ENCODE measurements at regions not wholly inside any gene's neighbourhood (a gene's known extent, or its start where the extent isn't known, plus 50 kb on each side); places are given as distances from the start of the nearest gene placed in this dataset.

- no peak for ATAC-seq
- TF ChIP-seq PPARA (CRISPR knock-in tag; IDR thresholded peaks at IDR 0.05; ENCODE audit: borderline replicate concordance): 0 out of 2 replicates have a peak, but pooled peaks have one; percentile 56
- TF ChIP-seq ZC3H10 (CRISPR knock-in tag; IDR thresholded peaks at IDR 0.05): no peak
- TF ChIP-seq GLIS3 (CRISPR knock-in tag; IDR thresholded peaks at IDR 0.05): peak; percentile 94
- TF ChIP-seq ZFP3 (CRISPR knock-in tag; IDR thresholded peaks at IDR 0.05): peak; percentile 45; the same call in 1 of the 2 replicates
- TF ChIP-seq ESRRG (CRISPR knock-in tag; IDR thresholded peaks at IDR 0.05): peak; percentile 83; the same call in 1 of the 2 replicates
- peak; percentile 98 for TF ChIP-seq TSHZ2 (CRISPR knock-in tag; IDR thresholded peaks at IDR 0.05)
- TF ChIP-seq TCF4 (CRISPR knock-in tag; IDR thresholded peaks at IDR 0.05; ENCODE audit: borderline replicate concordance): peak; percentile 99
- TF ChIP-seq POU6F1 (CRISPR knock-in tag; IDR thresholded peaks at IDR 0.05; ENCODE audit: borderline replicate concordance, low read depth): no peak
- no peak for TF ChIP-seq OSR1 (CRISPR knock-in tag; IDR thresholded peaks at IDR 0.05)
- no peak for TF ChIP-seq RARB (CRISPR knock-in tag; IDR thresholded peaks at IDR 0.05)
- TF ChIP-seq ISL1 (CRISPR knock-in tag; IDR thresholded peaks at IDR 0.05): peak; percentile 98
- no peak; the same call in 1 of the 2 replicates for TF ChIP-seq ARNTL (CRISPR knock-in tag; IDR thresholded peaks at IDR 0.05; ENCODE audit: borderline replicate concordance, low read depth)
- TF ChIP-seq TOX (CRISPR knock-in tag; IDR thresholded peaks at IDR 0.05; ENCODE audit: borderline replicate concordance): no peak
- TF ChIP-seq ZNF70 (CRISPR knock-in tag; IDR thresholded peaks at IDR 0.05): no peak
- peak; percentile 44; the same call in 1 of the 2 replicates for TF ChIP-seq ZFP30 (CRISPR knock-in tag; IDR thresholded peaks at IDR 0.05)
- TF ChIP-seq, protein P1, sequence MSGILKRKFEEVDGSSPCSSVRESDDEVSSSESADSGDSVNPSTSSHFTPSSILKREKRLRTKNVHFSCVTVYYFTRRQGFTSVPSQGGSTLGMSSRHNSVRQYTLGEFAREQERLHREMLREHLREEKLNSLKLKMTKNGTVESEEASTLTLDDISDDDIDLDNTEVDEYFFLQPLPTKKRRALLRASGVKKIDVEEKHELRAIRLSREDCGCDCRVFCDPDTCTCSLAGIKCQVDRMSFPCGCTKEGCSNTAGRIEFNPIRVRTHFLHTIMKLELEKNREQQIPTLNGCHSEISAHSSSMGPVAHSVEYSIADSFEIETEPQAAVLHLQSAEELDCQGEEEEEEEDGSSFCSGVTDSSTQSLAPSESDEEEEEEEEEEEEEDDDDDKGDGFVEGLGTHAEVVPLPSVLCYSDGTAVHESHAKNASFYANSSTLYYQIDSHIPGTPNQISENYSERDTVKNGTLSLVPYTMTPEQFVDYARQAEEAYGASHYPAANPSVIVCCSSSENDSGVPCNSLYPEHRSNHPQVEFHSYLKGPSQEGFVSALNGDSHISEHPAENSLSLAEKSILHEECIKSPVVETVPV (CRISPR knock-in tag; IDR thresholded peaks at IDR 0.05): peak; percentile 74
- TF ChIP-seq ZNF8 (CRISPR knock-in tag; IDR thresholded peaks at IDR 0.05): peak; percentile 94
- TF ChIP-seq CSDC2 (CRISPR knock-in tag; IDR thresholded peaks at IDR 0.05): 0 out of 2 replicates have a peak, but pooled peaks have one; percentile 22
- TF ChIP-seq SNAI2 (CRISPR knock-in tag; IDR thresholded peaks at IDR 0.05): 0 out of 2 replicates have a peak, but pooled peaks have one; percentile 17
- TF ChIP-seq, protein P2, sequence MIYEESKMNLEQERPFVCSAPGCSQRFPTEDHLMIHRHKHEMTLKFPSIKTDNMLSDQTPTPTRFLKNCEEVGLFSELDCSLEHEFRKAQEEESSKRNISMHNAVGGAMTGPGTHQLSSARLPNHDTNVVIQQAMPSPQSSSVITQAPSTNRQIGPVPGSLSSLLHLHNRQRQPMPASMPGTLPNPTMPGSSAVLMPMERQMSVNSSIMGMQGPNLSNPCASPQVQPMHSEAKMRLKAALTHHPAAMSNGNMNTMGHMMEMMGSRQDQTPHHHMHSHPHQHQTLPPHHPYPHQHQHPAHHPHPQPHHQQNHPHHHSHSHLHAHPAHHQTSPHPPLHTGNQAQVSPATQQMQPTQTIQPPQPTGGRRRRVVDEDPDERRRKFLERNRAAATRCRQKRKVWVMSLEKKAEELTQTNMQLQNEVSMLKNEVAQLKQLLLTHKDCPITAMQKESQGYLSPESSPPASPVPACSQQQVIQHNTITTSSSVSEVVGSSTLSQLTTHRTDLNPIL (CRISPR knock-in tag; IDR thresholded peaks at IDR 0.05; ENCODE audit: low read depth): peak; percentile 91
- TF ChIP-seq, protein P3, sequence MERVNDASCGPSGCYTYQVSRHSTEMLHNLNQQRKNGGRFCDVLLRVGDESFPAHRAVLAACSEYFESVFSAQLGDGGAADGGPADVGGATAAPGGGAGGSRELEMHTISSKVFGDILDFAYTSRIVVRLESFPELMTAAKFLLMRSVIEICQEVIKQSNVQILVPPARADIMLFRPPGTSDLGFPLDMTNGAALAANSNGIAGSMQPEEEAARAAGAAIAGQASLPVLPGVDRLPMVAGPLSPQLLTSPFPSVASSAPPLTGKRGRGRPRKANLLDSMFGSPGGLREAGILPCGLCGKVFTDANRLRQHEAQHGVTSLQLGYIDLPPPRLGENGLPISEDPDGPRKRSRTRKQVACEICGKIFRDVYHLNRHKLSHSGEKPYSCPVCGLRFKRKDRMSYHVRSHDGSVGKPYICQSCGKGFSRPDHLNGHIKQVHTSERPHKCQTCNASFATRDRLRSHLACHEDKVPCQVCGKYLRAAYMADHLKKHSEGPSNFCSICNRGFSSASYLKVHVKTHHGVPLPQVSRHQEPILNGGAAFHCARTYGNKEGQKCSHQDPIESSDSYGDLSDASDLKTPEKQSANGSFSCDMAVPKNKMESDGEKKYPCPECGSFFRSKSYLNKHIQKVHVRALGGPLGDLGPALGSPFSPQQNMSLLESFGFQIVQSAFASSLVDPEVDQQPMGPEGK (CRISPR knock-in tag; IDR thresholded peaks at IDR 0.05; ENCODE audit: borderline replicate concordance): peak; percentile 75; the same call in 1 of the 2 replicates
- no peak for TF ChIP-seq ZNF565 (CRISPR knock-in tag; conservative IDR thresholded peaks at IDR 0.05; ENCODE audit: low read depth)
- TF ChIP-seq BACH2 (CRISPR knock-in tag; IDR thresholded peaks at IDR 0.05; ENCODE audit: borderline replicate concordance): no peak
Observed at GRCh38 chr3:76138921-76139320, 353.6 kb upstream of the ZNF717 start.

DNA sequence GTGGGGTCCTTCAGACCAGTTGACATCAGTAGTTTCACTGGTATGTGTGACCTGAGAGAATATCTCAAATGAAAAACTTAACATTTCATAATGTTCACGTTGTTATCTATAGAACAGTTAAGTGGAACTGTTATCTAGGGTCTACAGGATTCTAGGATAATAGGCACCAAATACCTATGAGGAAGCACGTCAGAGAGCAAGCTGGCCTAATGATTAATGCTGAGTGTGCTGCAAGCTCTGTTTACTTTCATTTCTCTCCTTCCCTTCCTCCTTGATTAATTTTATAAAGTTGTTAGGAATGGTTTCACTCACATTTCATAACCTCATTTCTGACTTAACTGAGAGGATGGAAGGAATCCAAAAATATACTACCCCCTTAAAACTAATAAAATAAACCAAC, 362.5 kb upstream of the ZNF717 start:
- ATAC-seq: no peak
- TF ChIP-seq TCF4 (CRISPR knock-in tag; IDR thresholded peaks at IDR 0.05; ENCODE audit: borderline replicate concordance) (no peak), ZFP30 (CRISPR knock-in tag; IDR thresholded peaks at IDR 0.05) (no peak), SNAI2 (CRISPR knock-in tag; IDR thresholded peaks at IDR 0.05) (no peak), ZNF70 (CRISPR knock-in tag; IDR thresholded peaks at IDR 0.05) (no peak), POU6F1 (CRISPR knock-in tag; IDR thresholded peaks at IDR 0.05; ENCODE audit: borderline replicate concordance, low read depth) (no peak), GLIS3 (CRISPR knock-in tag; IDR thresholded peaks at IDR 0.05) (no peak)

Data from SK-N-SH treated with all-trans-retinoic acid at 6 μM for 48 hours (cell line).